SU-DHL-6 (cell line): ENCODE measurements at regions not wholly inside any gene's neighbourhood (a gene's known extent, or its start where the extent isn't known, plus 50 kb on each side); places are given as distances from the start of the nearest gene placed in this dataset.

Experiments used
- H2AFZ ChIP-seq: fragments of 200-600 bp; sonication (generic); 2 replicates; pipeline ENCODE4 v1.6.1; 2014; ENCODE audit warnings: low read depth, mild to moderate bottlenecking, moderate library complexity, mixed read lengths, antibody characterized with exemption, low read length; ENCODE audit not compliant: severe bottlenecking
- H3F3A ChIP-seq: fragments of 200-600 bp; shearing (Covaris generic); 2 replicates; pipeline ENCODE4 v1.6.0; 2016; ENCODE audit warnings: antibody characterized with exemption, mild to moderate bottlenecking; ENCODE audit not compliant: insufficient read depth
- H3K27ac ChIP-seq: fragments of 200-600 bp; sonication (generic); 2 replicates; pipeline ENCODE4 v1.5.1; 2016; ENCODE audit warnings: low read depth, mild to moderate bottlenecking, low read length, moderate library complexity, mixed read lengths
- H3K27me3 ChIP-seq: fragments of 200-600 bp; sonication (generic), shearing (Covaris generic); 2 replicates; pipeline ENCODE4 v1.6.0; 2014; ENCODE audit warnings: mild to moderate bottlenecking, low read length
- H3K36me3 ChIP-seq: fragments of 200-600 bp; sonication (generic); 2 replicates; pipeline ENCODE4 v1.6.1; 2014; ENCODE audit warnings: mild to moderate bottlenecking, low read length, mixed read lengths
- H3K4me2 ChIP-seq: fragments of 300-600, 200-600 bp; shearing (Covaris generic), sonication (generic); 2 replicates; pipeline ENCODE4 v1.6.0; 2014; ENCODE audit warnings: low read length, low read depth, mild to moderate bottlenecking; ENCODE audit not compliant: poor library complexity, severe bottlenecking
- H3K4me3 ChIP-seq: fragments of 200-600 bp; sonication (generic); 2 replicates; pipeline ENCODE4 v1.5.1; 2014; ENCODE audit warnings: antibody characterized with exemption, low read length, mild to moderate bottlenecking, mixed read lengths; ENCODE audit not compliant: insufficient read depth, poor library complexity, severe bottlenecking
- H3K79me2 ChIP-seq: fragments of 200-600 bp; sonication (generic); 2 replicates; pipeline ENCODE4 v1.6.1; 2014; ENCODE audit warnings: mild to moderate bottlenecking, low read length, moderate library complexity; ENCODE audit not compliant: insufficient read depth
- H3K9ac ChIP-seq: fragments of 200-600 bp; sonication (generic); 2 replicates; pipeline ENCODE4 v1.7.0; 2014; ENCODE audit warnings: mild to moderate bottlenecking, low read length
- H3K9me2 ChIP-seq: fragments of 200-600 bp; sonication (generic); replicated peaks from 2 replicates; pipeline ENCODE4 v1.6.1; 2014; ENCODE audit warnings: low read length; ENCODE audit not compliant: insufficient read depth
- H3K9me3 ChIP-seq: fragments of 200-600 bp; sonication (generic); 2 replicates; pipeline ENCODE4 v1.6.1; 2014; ENCODE audit warnings: low read length, mixed read lengths; ENCODE audit not compliant: insufficient read depth
- H4K20me1 ChIP-seq: fragments of 200-600 bp; sonication (generic); 2 replicates; pipeline ENCODE4 v1.6.1; 2014; ENCODE audit warnings: low read depth, mild to moderate bottlenecking, antibody characterized with exemption, low read length, moderate library complexity, mixed read lengths
- EZH2phosphoT487 ChIP-seq: fragments of 200-600 bp; sonication (generic), shearing (Covaris generic); conservative IDR thresholded peaks from 2 replicates; pipeline ENCODE4 v1.6.1; 2018; ENCODE audit warnings: mild to moderate bottlenecking, antibody characterized with exemption, low read length, moderate library complexity, mixed read lengths
- TF ChIP-seq, protein P1 (sequence below): fragments of 200-600 bp; sonication (generic); IDR thresholded peaks from one replicate; pipeline ENCODE4 v1.5.1; 2017; ENCODE audit warnings: antibody characterized with exemption, mild to moderate bottlenecking, low read length, moderate library complexity; ENCODE audit not compliant: insufficient read depth, poor library complexity, severe bottlenecking

DNA sequence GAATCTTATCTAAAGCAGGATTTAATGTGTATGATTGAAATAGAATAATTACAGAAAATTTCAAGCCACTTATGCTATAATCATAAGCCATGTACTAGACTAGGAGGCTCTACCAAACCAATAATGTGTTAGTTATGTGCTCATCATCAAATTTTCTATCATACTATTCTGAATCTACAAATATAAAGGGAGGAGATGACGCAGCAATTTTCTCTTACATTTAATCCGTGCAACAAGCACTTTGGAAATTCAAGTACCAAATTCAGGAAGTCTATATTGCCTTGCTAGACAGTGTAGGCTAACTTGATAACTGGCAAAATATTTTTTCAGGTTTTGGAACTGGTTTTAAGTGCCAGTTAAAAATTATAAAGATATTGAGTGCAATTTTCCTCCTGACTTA is 283.5 kb downstream of the C4orf33 start:
- H3K4me3 ChIP-seq, result no peak overlapping the region
- no peak overlapping the region for H3K9ac ChIP-seq
- no peak overlapping the region for H2AFZ ChIP-seq
- no peak for TF ChIP-seq EZH2phosphoT487
- TF ChIP-seq, protein P1, sequence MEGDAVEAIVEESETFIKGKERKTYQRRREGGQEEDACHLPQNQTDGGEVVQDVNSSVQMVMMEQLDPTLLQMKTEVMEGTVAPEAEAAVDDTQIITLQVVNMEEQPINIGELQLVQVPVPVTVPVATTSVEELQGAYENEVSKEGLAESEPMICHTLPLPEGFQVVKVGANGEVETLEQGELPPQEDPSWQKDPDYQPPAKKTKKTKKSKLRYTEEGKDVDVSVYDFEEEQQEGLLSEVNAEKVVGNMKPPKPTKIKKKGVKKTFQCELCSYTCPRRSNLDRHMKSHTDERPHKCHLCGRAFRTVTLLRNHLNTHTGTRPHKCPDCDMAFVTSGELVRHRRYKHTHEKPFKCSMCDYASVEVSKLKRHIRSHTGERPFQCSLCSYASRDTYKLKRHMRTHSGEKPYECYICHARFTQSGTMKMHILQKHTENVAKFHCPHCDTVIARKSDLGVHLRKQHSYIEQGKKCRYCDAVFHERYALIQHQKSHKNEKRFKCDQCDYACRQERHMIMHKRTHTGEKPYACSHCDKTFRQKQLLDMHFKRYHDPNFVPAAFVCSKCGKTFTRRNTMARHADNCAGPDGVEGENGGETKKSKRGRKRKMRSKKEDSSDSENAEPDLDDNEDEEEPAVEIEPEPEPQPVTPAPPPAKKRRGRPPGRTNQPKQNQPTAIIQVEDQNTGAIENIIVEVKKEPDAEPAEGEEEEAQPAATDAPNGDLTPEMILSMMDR, result no peak
- H3K27ac ChIP-seq, result no peak overlapping the region
- H4K20me1 ChIP-seq, result no peaks in the 10 kb centered on the region
- no peaks in the 10 kb centered on the region for H3K27me3 ChIP-seq
- no peak overlapping the region for H3K4me2 ChIP-seq
- no peaks in the 10 kb centered on the region for H3K36me3 ChIP-seq
- H3F3A ChIP-seq, result no peaks in the 10 kb centered on the region
- H3K9me3 ChIP-seq, result no peaks in the 10 kb centered on the region
- no peaks in the 10 kb centered on the region for H3K9me2 ChIP-seq
- H3K79me2 ChIP-seq, result no peaks in the 10 kb centered on the region

GRCh38 chr4:129384974-129385373 is 289.0 kb downstream of the C4orf33 start:
- TF ChIP-seq, protein P1, result no peak
- TF ChIP-seq EZH2phosphoT487, result no peak
- H2AFZ ChIP-seq, result no peak overlapping the region
- H3K27ac ChIP-seq, result no peak overlapping the region
- H3K36me3 ChIP-seq, result no peaks in the 10 kb centered on the region
- H3K9me2 ChIP-seq, result no peaks in the 10 kb centered on the region
- H3K27me3 ChIP-seq, result no peaks in the 10 kb centered on the region
- H3F3A ChIP-seq, result no peaks in the 10 kb centered on the region
- no peaks in the 10 kb centered on the region for H3K9me3 ChIP-seq
- H3K4me2 ChIP-seq, result no peak overlapping the region
- no peak overlapping the region for H3K4me3 ChIP-seq
- H3K9ac ChIP-seq, result no peak overlapping the region
- no peaks in the 10 kb centered on the region for H4K20me1 ChIP-seq
- H3K79me2 ChIP-seq, result no peaks in the 10 kb centered on the region

- Histone ChIP-seq H3K9me2 (no peaks in the 10 kb centered on the region), H3K79me2 (no peaks in the 10 kb centered on the region), H3K27me3 (no peaks in the 10 kb centered on the region), H2AFZ (no peak overlapping the region), H3K9ac (no peak overlapping the region), H3K9me3 (no peaks in the 10 kb centered on the region), H3F3A (no peaks in the 10 kb centered on the region), H4K20me1 (no peaks in the 10 kb centered on the region), H3K4me3 (no peak overlapping the region), H3K36me3 (no peaks in the 10 kb centered on the region), H3K27ac (no peak overlapping the region), H3K4me2 (no peak overlapping the region)
- TF ChIP-seq, protein P1, result no peak
- no peak for TF ChIP-seq EZH2phosphoT487
Observed at GRCh38 chr4:129387666-129388065, 291.7 kb downstream of the C4orf33 start.

DNA sequence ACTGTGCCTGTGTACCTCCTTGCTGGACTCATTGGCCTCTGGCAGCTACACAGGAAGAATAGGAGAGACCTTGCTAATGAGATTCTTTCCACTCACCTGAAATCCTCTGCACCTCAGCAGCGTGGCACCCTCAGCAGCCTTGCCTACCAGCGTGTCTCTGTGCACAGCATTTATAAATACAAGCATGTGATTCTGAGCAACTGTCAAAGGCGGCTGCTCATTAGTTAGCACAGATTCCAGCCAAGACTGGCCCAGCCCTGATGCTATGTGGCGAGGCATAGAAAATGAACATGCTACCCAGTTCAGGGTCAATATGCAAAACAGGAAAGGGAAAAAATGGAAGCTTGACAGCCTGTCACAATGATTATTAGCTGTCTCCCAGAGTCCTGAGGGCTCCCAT is 298.0 kb downstream of the C4orf33 start:
- Histone ChIP-seq H3K79me2 (no peaks in the 10 kb centered on the region), H3K27ac (no peak overlapping the region), H3F3A (no peaks in the 10 kb centered on the region), H4K20me1 (no peaks in the 10 kb centered on the region), H3K4me2 (no peak overlapping the region), H3K9me3 (no peaks in the 10 kb centered on the region), H3K27me3 (no peaks in the 10 kb centered on the region), H2AFZ (no peak overlapping the region), H3K9ac (no peak overlapping the region), H3K9me2 (no peaks in the 10 kb centered on the region), H3K36me3 (no peaks in the 10 kb centered on the region), H3K4me3 (no peak overlapping the region)
- no peak for TF ChIP-seq EZH2phosphoT487
- TF ChIP-seq, protein P1, result no peak
